VCaP (cell line): ENCODE measurements at regions not wholly inside any gene's neighbourhood (a gene's known extent, or its start where the extent isn't known, plus 50 kb on each side); places are given as distances from the start of the nearest gene placed in this dataset.

Experiments used
- H3K27ac ChIP-seq: fragments of 450-650 bp; 2 replicates; pipeline ENCODE4 v1.5.1; 2017
- TF ChIP-seq, protein P1 (sequence below): fragments of 450-650 bp; conservative IDR thresholded peaks from 2 replicates; pipeline ENCODE4 v1.5.1; 2017; ENCODE audit warnings: mild to moderate bottlenecking, moderate library complexity

DNA sequence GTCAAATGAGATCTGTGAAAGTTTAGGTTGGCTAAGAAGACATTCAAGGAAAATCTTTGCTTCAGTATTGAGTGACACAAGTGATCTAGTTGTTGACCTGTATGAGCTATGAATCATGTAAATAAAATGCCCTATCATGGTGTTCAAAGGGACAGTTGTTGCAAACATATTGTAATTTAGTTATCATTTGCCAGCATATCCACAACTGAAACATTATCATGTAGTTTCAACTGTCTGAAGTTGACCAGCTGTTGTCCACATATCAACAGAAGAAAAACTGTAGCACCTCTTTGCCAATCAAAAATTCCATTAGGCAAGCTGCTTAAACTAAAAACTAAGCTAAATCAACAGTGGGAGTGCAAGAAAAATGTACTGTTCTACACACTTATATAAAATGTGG, 527.1 kb upstream of the NRXN1 start:
- TF ChIP-seq, protein P1, sequence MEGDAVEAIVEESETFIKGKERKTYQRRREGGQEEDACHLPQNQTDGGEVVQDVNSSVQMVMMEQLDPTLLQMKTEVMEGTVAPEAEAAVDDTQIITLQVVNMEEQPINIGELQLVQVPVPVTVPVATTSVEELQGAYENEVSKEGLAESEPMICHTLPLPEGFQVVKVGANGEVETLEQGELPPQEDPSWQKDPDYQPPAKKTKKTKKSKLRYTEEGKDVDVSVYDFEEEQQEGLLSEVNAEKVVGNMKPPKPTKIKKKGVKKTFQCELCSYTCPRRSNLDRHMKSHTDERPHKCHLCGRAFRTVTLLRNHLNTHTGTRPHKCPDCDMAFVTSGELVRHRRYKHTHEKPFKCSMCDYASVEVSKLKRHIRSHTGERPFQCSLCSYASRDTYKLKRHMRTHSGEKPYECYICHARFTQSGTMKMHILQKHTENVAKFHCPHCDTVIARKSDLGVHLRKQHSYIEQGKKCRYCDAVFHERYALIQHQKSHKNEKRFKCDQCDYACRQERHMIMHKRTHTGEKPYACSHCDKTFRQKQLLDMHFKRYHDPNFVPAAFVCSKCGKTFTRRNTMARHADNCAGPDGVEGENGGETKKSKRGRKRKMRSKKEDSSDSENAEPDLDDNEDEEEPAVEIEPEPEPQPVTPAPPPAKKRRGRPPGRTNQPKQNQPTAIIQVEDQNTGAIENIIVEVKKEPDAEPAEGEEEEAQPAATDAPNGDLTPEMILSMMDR: no peak

DNA sequence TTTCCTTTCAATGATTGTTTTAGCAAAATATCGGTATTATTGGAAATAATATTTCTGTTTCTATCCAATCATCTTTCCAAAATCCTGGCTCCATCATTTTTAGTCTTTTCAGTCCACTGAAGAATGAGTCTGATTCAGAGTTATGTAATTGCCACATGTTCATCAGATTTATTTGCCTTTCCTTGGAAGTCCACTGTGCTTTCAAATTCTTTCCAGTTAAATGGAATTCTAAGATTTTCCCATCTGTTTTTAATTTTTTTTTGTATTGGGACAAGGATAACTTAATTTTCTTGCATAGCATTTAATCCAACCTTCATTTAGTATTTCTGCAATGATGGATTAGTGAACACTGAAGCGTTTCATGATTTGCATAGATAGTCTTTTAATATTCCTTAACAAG, 521.5 kb upstream of the NRXN1 start:
- TF ChIP-seq, protein P1: no peak
- H3K27ac ChIP-seq: no peak overlapping the region

More for the DNA sequence above, 527.1 kb upstream of the NRXN1 start:
- no peak overlapping the region for H3K27ac ChIP-seq

DNA sequence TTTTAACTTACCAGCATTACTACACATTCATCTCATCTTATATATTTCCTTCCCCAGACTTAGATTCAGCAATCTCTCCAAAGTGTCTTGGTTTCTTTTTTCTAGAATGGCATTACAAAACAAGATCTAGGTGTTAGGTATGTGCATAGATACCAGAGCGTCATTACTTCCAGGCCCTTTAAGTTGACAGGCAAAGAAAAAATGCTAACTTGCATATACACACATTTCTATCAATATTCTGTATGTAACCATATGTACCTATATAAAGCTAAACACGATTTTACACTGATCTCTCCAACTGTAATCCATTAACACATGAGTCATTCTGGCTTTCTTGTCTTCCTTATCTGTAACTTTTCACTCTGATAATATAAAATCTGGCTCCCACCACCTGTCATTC, 503.8 kb upstream of the NRXN1 start:
- TF ChIP-seq, protein P1: no peak
- H3K27ac ChIP-seq: no peak overlapping the region

DNA sequence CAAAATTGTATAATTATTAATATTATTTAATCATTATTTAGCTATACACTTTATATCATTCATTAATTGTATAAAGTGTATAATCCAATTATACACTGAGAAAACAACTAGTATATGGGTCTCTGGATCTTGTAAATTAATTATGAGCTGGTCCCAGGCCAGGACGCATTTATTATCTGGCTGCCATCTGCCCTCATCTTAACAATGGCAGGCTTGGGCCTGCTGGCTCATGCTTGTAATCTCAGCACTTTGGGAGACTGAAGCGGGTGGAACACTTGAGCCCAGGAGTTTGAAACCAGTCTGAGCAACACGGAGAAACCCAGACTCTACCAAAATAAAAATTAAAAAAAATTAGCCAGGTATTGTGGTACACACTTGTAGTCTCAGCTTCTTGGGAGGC, 502.2 kb upstream of the NRXN1 start:
- TF ChIP-seq, protein P1: no peak

DNA sequence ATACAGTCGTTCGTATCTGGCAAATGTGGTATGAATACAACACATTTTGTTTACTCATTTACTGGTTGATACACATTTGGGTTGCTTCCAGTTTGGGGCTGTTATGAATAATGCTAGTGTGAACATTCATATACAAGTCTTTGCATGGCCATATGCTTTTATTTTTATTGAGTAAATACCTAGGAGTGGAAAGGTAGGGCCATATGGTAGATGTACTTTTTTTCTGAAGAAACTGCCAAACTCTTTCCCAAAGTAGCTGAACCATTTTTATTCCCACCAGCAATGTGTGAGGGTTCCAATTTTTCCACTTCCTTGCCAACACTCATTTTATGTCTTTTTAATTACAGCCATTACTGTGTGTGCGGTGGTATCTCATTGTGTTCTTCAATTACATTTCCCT, 496.2 kb upstream of the NRXN1 start:
- TF ChIP-seq, protein P1: no peak
- no peak overlapping the region for H3K27ac ChIP-seq

More for the DNA sequence above, 502.2 kb upstream of the NRXN1 start:
- no peak overlapping the region for H3K27ac ChIP-seq

DNA sequence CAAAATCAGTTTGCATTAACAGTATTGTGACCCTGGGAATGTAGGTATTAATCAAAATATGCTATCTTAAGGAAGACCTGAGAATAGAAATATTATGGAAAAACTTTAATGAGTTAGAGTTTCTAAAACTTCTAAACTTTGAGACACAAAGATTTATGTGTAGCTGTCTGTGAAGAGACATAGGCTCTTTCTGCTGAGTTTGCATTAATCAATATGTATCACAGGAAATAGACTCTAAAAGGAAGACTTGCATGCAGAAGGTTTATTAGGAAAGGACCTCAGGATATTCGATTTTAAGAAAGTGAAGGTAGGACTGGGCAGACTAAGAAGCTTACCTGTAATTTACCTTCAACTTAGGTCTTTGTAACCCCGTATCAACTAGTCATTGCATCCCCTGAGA, 494.8 kb upstream of the NRXN1 start:
- H3K27ac ChIP-seq: no peak overlapping the region
- TF ChIP-seq, protein P1: no peak

DNA sequence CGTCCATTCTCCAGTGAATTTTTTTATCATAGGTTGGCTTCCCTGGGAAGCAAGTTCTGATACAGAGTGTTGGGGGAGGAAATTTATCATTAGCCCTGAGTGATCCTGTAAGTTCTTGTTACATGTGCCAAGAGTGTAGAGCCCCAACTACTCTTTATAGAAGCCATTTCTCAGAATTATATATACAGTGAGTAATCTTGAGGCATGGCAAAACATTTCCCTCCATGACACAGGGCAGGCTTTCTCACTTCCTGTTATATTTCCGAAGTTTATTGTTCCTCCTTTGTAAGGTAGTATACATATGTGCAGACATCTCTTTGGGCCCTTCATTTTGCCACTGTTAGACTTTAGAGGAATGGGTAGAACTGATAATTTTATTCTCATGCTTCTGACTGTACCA, 484.7 kb upstream of the NRXN1 start:
- TF ChIP-seq, protein P1: no peak
- no peak overlapping the region for H3K27ac ChIP-seq

DNA sequence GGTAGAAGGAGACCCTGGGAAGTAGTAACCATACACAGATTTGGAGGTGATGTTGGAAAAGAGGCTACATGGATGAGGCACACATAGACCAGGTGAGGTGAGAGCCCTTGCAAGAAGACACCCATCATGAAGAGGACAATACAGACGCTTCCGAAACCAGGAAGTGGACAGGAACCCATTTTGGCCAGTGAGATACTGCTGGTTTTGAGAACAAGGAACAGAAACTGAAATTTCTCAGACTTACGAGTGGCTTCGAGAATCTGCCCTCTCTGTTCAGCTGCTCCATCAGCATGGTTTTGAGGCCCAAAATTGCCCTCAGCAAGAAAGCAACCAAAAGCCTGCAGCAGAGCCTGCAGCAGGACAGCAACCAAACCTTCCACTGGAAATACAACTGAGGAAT, 479.1 kb upstream of the NRXN1 start:
- H3K27ac ChIP-seq: no peak overlapping the region
- TF ChIP-seq, protein P1: no peak
